ENCODE measurements at regions not wholly inside any gene's neighbourhood (a gene's known extent, or its start where the extent isn't known, plus 50 kb on each side); places are given as distances from the start of the nearest gene placed in this dataset.

DNA sequence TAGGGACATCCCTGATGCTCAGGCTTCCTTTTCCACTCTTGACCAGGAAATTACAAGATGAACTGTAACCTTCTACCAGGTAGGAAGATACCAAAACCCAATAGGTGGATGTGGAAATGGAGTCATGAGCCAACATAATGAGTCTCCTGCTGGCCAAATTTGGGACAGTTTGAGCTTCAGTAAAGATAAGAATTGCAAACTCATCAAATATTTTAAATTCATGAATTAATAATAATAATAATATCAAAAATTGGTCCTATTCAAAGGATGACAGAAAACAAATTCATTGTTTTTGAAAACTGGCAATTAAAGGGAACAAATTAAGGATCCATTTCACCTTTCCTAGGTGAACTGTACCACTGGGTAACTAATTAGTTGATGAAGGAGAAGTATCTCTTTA lies 309.7 kb downstream of the NEK10 start:
- TF ChIP-seq, protein P1, sequence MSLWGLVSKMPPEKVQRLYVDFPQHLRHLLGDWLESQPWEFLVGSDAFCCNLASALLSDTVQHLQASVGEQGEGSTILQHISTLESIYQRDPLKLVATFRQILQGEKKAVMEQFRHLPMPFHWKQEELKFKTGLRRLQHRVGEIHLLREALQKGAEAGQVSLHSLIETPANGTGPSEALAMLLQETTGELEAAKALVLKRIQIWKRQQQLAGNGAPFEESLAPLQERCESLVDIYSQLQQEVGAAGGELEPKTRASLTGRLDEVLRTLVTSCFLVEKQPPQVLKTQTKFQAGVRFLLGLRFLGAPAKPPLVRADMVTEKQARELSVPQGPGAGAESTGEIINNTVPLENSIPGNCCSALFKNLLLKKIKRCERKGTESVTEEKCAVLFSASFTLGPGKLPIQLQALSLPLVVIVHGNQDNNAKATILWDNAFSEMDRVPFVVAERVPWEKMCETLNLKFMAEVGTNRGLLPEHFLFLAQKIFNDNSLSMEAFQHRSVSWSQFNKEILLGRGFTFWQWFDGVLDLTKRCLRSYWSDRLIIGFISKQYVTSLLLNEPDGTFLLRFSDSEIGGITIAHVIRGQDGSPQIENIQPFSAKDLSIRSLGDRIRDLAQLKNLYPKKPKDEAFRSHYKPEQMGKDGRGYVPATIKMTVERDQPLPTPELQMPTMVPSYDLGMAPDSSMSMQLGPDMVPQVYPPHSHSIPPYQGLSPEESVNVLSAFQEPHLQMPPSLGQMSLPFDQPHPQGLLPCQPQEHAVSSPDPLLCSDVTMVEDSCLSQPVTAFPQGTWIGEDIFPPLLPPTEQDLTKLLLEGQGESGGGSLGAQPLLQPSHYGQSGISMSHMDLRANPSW (CRISPR knock-in tag; IDR thresholded peaks at IDR 0.05; ENCODE audit: borderline replicate concordance) = no peak
- TF ChIP-seq EP300 (IDR thresholded peaks at IDR 0.05; ENCODE audit: low read depth in 2 of 2, low read length in 2 of 2) (no peak), EP300 (CRISPR knock-in tag; IDR thresholded peaks at IDR 0.05; ENCODE audit: borderline replicate concordance) (no peak), FOXM1 (CRISPR knock-in tag; IDR thresholded peaks at IDR 0.05) (no peak), NFRKB (IDR thresholded peaks at IDR 0.05) (no peak), DNMT1 (CRISPR knock-in tag; IDR thresholded peaks at IDR 0.05) (no peak), KLF9 (CRISPR knock-in tag; IDR thresholded peaks at IDR 0.05; ENCODE audit: low read depth) (no peak), PRDM10 (CRISPR knock-in tag; IDR thresholded peaks at IDR 0.05; ENCODE audit: low read depth) (no peak), ZNF766 (CRISPR knock-in tag; IDR thresholded peaks at IDR 0.05; ENCODE audit: borderline replicate concordance) (no peak)
- TF ChIP-seq, protein P2, sequence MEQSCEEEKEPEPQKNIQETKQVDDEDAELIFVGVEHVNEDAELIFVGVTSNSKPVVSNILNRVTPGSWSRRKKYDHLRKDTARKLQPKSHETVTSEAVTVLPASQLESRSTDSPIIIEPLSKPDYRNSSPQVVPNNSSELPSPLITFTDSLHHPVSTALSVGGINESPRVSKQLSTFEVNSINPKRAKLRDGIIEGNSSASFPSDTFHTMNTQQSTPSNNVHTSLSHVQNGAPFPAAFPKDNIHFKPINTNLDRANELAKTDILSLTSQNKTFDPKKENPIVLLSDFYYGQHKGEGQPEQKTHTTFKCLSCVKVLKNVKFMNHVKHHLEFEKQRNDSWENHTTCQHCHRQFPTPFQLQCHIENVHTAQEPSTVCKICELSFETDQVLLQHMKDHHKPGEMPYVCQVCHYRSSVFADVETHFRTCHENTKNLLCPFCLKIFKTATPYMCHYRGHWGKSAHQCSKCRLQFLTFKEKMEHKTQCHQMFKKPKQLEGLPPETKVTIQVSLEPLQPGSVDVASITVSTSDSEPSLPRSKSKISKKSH (CRISPR knock-in tag; IDR thresholded peaks at IDR 0.05; ENCODE audit: borderline replicate concordance) = no peak
- TF ChIP-seq, protein P3, sequence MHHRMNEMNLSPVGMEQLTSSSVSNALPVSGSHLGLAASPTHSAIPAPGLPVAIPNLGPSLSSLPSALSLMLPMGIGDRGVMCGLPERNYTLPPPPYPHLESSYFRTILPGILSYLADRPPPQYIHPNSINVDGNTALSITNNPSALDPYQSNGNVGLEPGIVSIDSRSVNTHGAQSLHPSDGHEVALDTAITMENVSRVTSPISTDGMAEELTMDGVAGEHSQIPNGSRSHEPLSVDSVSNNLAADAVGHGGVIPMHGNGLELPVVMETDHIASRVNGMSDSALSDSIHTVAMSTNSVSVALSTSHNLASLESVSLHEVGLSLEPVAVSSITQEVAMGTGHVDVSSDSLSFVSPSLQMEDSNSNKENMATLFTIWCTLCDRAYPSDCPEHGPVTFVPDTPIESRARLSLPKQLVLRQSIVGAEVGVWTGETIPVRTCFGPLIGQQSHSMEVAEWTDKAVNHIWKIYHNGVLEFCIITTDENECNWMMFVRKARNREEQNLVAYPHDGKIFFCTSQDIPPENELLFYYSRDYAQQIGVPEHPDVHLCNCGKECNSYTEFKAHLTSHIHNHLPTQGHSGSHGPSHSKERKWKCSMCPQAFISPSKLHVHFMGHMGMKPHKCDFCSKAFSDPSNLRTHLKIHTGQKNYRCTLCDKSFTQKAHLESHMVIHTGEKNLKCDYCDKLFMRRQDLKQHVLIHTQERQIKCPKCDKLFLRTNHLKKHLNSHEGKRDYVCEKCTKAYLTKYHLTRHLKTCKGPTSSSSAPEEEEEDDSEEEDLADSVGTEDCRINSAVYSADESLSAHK (CRISPR knock-in tag; IDR thresholded peaks at IDR 0.05; ENCODE audit: borderline replicate concordance) = no peak

All from HepG2 (cell line).